ENCODE measurements at regions not wholly inside any gene's neighbourhood (a gene's known extent, or its start where the extent isn't known, plus 50 kb on each side); places are given as distances from the start of the nearest gene placed in this dataset.

GRCh38 chr2:43171789-43172188 is 54.6 kb downstream of the ZFP36L2 start:
- DNase-seq: no peak

- no peak for DNase-seq
Observed at GRCh38 chr2:43170405-43171105, 55.9 kb downstream of the ZFP36L2 start.

DNA sequence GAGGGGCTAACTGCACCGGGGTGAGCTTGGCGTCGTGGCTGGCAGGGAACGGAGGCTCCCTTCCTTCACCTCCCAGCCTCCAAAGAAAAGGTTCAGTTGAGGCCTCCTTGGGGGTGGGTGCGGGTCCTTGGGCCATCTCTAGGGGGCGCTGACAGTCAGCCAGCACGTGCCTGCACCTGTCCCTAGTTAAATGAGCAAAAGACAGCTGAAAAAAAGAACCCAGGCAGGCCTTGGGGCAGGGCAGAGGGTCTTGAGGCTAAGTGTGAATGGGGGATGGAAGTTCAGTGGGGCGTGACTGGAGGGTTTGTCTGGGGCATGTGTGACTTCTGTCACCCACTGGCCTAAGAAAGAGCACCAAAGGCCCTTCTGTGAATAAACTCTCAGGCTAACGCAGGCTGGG is 56.4 kb downstream of the ZFP36L2 start:
- peak; percentile 81 for DNase-seq

GRCh38 chr2:43169099-43169945 is 57.1 kb downstream of the ZFP36L2 start:
- DNase-seq: no peak

- no peak for DNase-seq
Observed at GRCh38 chr2:43168016-43168369, 58.4 kb downstream of the ZFP36L2 start.

DNA sequence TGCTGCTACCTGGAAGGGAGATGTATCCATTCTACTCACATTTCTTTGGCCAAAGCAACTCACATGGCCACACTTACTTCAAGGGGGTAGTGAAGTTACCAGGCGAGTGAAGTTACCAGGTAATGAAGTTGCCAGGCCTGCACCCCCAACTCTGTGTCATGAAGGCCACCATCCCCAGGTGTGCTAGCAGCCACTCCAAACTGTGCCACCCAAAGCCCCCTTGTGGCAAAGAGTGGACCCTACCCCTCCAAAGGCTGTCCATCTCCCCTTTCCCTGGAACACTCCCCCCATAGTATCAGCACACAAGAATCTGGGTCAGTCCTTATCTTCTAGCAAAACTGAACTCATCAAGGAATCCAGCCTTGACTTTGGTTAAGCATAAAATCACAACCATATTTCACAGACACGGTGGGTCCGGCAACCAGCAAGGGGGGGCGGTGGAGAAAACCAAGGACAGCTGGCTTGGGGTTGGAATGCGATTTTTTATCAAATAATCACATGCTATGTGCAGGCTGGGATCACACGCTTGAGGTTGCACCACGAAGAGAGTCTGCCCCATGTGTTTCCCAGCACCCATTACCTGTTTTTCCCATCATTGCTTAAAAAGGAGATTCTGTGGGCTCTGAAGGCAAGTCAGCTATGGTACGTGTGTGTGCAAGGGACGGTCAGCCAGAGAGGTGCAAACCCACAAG is 60.9 kb downstream of the ZFP36L2 start:
- no peak for DNase-seq

- DNase-seq: no peak
Observed at GRCh38 chr2:43164686-43165085, 61.7 kb downstream of the ZFP36L2 start.

GRCh38 chr2:43163584-43164270 is 62.7 kb downstream of the ZFP36L2 start:
- no peak for DNase-seq

- no peak for DNase-seq
Observed at GRCh38 chr2:43162511-43162776, 64.0 kb downstream of the ZFP36L2 start.

DNA sequence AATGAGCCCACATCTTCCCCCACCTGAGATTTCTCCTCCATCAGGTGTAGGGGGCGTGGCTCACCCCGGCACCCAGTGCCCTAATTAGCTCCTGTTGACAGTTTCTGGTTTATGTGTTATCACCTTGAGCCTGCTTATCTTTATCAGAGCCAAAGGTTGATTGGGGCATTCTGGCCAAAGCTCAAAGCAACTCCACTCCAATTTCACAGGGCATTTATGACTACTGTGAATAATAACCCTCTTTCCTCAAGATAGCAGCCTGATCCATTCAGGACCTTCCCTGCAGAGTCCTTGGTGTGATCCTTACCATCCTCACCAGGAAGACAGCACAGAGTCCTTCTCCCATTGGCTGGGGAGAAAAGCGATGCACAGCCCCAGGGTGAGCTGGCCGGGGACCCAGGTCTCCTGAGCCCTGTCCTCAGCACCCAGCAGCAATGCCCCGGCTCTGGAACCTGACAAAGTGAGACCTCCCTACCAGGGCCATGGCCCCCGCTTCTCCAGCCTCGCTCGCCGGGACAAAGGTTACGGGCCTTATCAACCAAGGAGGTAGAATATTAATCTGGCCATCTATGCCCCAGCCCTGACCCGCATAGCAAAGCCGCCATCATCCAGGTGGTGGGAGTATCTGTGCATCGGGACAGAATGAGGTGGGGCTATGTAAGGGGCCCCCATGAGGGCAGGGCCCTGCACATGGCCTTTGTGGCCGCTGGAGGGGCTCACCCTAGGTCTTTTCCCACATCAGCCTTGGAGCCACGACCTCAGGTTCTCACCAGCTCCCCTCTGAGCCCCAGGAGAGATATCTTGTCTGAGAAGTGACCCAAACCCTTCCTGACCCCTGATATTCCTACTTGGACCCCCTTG is 64.5 kb downstream of the ZFP36L2 start:
- no peak for DNase-seq

- no peak for DNase-seq
Observed at GRCh38 chr2:43160778-43161177, 65.6 kb downstream of the ZFP36L2 start.

GRCh38 chr2:43159797-43160196 is 66.6 kb downstream of the ZFP36L2 start:
- DNase-seq: no peak

- peak; percentile 75 for DNase-seq
Observed at GRCh38 chr2:43158259-43158880, 68.0 kb downstream of the ZFP36L2 start.

GRCh38 chr2:43157506-43158246 is 68.7 kb downstream of the ZFP36L2 start:
- no peak for DNase-seq

GRCh38 chr2:43155851-43156411 is 70.5 kb downstream of the ZFP36L2 start:
- no peak for DNase-seq

DNA sequence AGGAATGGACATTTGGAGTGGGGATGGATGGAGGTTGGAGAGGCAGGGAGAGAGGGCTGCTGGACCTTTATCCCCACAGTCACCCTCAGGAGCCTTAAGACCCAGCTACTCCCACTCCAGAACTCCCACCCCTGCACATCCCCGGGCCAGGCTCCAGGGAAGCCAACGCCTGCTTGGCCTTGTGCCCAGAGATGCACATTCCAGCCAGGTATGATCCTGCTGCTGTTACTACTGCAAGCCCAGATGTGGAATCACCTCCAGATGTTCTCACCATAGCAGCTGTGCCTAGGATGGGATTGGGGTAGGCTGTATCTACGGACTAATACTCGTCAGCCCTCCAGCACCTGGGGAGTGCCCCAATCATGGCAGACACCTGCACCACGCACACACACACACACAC is 71.7 kb downstream of the ZFP36L2 start:
- DNase-seq: no peak

DNA sequence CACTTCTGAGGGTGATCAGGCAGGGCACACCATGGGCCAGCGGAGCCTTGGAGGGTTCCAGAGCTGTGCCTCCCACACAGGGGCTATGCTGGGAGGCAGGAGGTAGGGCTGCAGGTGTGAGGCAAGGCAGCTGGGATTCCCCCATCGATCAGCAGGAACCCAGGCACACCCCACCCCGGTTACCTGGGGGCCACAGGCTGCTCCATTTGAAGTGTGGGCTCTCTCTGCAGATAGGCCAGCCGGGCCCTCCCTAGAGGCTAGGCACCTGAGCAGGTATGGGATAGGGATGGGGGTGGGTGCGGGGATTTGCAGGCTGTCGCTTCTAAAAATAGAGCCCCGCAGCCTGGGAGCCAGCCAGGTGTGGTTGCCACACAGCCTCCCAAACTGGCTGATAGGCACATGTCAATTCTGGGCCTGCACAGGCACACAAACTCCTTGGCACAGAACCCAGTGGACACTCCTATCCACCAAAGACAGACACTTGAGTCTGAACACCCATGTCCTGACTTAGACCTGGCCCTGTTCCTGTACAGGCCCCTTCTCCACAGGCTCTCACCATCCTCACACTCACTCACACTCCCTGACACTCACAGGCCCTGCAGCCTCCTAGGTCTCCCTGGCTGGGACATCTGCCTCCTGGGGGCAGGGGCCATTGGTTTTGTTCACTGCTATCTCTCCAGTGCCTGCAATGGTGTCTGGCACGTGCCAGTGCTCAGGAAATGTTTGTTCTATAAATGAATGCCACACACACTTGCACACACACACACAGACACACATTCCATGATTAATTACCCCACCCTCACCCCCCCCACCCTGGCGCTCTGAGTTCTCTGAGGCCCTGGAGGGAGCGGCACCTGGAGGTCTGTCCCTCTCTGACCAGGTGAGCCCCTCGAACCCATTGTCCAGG is 73.4 kb downstream of the ZFP36L2 start:
- DNase-seq: no peak

- DNase-seq: no peak
Observed at GRCh38 chr2:43152186-43152585, 74.2 kb downstream of the ZFP36L2 start.

DNA sequence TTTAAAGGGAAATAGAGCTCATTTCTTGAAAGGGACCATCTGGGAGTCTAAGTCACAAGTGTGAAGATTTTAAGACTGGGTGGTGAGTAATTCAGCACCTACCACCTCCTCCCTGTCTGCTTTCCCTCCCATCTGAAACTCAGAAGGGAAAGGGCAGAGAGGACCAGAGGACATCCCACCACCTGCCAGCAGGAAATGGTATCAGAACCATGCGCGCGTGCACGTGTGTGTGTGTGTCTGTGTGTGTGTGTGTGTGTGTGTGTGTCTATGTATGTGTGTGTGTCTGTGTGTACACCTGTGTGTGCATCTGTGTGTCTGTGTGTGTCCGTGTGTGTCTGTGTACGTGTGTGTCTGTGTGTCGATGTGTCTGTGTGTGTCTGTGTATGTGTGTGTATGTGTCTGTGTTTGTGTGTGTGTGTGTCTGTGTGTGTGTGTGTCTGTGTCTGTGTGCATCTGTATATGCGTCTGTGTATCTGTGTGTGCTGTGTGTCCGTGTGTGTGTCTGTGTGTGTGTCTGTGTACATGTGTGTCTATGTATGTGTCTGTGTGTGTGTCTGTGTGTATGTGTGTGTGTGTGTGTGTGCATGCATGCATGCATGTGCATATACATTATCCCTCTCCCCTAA is 76.8 kb downstream of the ZFP36L2 start:
- DNase-seq: peak; percentile 71
